Activated T-cell treated with anti-CD3 and anti-CD28 coated beads for 48 hours (primary cell): ENCODE measurements at regions not wholly inside any gene's neighbourhood (a gene's known extent, or its start where the extent isn't known, plus 50 kb on each side); places are given as distances from the start of the nearest gene placed in this dataset.
A peak's percentile ranks its signal among the peaks of the same experiment; 100 is the strongest.

Experiments
- DNase-seq: peaks from one replicate; pipeline ENCODE4 v3.0.0-alpha.2; 2020; ENCODE audit warnings: low read depth

DNA sequence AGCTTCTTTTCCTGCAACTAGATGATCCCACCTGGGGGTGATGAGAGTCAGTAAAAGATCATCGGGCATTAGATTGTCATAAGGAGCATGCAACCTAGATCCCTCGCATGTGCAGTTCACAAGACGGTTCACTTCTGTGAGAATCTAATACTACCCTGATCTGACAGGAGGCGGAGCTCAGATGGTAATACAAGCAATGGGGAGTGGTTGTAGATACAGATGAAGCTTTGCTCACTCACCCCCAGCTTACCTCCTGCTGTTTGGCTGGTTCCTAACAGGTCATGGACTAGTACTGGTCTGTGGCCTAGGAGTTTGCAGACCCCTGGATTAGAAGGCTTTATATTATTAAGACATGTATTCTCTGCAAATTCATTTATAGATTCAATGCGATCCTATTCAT, 181.6 kb upstream of the MGMT start:
- no peak for DNase-seq

DNA sequence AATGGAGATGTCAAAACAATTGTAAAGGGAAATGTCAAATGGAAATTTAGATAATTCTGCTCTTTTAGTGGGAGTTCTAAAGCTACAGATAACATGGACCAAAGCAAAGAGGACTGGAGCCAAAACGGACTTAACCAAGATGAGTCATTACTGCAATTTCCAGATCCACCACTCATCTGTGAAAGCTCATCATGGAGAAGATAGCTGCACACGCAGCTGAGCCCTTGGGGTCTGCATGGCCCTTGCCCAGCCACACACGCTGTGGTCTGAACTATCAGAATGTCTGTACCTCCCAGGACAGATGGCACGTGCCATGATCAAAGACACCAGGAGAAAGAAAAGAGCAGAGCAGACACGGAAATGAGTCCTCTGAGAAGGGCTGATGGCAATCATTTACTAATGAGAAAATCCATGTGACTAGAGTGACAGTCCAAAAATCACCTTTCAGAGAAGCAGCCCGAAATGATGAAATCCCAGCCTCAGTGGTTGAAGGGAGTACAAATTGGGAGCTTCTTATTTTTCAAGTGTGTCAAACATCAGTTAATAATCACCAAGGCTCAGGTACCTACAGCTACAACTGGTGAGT, 177.9 kb upstream of the MGMT start:
- no peak for DNase-seq

DNA sequence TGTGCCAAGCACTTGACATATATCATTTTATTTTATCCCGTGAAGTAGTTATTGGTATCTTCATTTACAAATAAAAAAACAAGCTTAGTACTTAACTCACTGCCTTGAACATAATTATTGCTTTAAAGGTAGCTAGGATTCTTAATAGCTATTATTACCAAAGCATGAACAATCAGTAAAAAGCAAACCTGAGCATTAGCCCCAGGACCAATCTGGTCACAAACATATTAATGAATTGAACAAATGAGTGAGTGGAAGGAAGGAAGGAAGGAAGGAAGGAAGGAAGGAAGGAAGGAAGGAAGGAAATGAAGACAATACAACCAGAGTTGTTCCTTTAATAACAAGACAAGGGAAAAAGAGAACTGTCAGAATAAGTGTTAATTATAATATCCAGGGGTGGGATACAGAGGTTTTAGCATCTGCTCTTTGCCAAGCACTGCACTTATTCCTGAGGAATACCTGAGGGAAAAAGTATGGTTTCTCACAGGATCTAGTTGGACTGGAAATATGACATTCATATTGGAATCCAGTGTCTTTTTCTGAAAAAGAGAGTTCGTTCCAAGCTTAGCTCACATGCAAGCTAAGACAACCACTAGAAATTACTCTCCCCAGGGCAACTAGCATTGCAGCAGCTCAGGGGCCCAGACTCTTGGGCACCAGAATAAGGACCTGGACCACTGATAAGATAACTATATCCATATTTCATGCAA, 172.9 kb upstream of the MGMT start:
- DNase-seq, result no peak

DNA sequence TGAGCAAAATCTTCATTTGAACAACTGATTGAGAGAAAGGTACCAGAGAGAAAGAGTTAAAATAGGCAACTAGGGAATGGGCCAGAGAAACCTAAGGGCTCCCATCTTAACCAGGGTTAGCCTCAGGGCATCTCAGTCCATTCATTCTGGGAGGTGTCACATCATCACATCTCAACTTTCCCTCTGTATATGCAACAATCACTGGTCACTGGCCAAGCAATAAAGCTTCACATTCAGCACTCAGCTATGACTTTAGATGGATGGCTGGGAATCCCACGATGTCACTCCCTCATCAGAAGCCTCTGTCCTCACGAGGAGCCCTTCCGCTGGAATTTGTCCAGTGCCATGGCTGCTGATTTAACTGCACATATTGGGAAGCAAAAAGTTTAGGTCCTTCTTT, 172.1 kb upstream of the MGMT start:
- no peak for DNase-seq

DNA sequence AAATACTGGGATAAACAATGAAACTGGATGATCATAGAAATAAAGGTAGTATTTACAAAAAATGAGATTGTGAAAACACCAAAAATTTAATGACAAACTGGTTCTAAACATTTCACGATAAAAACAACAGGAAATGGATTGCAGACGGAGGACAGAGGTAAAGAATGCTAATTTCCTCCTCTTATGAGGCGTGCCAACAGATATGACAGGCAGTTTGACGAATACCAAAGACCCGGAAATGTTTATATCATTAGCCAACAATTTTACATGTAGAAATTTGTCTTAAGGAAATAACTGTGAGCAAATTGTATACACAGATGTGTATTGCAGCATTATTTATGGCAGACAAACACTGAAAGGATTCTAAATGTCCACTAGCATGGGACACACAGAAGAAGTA, 162.0 kb upstream of the MGMT start:
- DNase-seq, result no peak

DNA sequence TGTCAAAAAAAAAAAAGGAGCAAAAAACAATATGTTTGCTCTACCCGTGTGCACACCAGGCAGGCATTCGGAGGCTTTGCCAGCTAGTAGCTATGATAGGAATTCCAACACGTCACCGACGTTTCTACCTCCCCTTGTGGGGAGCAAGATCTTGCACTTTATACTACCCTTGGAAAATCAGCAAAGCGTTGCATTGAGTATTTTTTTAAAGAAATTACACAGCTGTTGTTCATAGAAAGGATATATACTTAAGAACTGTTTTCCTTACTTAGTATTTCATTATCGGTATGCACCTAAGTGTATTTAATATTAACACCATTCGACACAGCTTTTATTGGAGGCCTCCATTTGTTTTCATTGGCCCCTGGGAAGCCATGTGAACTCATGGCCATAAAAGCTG, 159.9 kb upstream of the MGMT start:
- no peak for DNase-seq

DNA sequence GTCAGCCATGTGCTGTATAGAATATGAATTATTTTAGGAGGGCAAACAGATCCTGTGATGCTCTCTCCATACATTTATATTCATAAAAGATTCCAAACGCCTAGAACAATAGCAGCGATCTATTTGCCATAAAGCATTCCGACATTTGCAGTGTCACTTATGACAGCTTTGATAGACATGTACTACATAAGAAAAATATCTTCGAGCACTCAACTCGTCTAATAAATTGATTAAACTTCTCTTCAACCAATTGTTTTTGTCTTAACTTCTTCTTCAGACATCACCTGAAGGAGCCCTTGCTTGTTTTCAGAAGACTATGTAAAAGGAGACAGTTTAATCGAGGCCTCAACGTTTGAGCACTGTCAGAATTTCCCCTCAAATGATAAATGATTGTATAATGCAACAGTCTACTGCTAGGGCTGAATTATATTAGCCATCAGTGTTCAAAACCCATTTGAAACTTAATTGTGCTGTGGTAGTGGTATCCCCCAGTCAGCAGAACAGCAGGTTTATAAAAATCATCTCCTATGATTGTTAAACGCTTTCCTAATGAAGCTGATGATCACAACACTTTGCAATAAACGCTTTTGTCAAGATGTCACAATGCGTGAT, 158.0 kb upstream of the MGMT start:
- no peak for DNase-seq

DNA sequence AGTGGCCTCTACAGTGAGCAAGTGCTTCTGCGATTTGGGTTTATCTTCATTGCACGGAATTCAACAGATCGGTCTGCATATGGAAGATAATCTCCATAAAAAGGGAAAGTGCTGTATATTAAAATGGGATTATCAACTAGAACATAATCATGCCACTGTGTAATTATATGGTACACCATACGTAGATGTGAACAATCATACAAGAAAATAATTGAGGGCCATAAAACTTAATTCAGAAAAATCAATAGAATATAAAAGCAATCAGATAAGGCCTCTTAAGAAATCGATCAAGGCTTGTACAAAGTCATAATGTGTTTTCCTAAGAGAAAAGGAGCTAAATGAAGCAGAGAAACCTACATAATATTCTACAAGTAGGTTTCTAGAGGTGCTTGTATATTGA, 157.5 kb upstream of the MGMT start:
- DNase-seq, result no peak

DNA sequence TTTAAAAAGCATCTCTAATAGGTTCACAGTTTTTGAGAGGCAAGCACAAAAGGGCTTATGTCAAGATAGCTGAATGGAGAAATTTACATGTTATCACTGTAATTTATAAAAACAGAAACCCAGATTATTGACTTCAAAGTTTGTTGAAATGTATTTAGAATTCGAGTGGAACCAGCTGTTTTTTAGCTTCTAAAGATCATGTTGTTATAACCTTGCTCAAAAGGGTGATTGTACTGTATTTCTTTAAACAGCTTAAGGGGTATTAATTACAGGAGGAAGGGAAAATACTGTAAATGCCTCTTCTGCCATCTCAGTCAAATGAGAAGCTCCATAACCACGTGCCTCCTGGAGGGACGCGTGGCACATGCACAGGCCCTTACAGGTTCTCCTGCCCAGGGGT, 156.2 kb upstream of the MGMT start:
- no peak for DNase-seq

DNA sequence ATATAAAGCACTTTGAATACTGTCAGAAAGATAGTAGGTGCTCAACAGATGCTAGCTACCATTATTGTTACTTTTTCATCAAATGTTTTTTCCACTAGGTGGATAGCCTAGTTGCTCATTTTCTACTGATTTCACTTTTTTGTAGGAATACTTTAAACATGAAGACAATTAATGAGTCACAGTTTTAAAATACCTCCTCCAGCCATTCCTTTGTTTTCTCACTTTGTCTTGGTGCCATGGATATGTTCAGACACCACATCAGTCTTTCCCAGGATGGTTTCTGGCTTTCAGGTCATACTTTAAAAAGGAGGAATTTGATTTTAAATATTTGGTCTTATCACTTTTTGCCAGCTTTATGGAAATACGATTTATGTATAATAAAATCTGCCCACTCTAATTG, 147.1 kb upstream of the MGMT start:
- DNase-seq, result no peak

DNA sequence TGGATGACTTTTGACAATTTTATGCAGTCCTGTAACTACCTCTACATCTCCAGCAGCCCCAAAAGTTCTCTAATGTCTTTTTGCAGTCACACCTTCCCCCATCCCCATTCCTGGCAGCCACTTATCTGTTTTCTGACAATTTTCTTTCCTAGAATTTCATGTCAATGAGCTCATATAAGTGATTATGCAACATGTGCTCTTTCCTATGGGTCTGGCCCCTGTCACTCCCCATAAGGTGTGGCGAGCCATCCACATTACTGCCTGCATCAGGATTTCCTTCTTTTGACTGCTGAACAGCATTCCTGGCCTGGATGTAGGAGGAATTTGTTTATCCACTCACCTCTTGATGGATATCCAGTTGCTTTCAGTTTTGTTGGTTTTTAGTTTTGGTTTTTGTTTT, 146.7 kb upstream of the MGMT start:
- DNase-seq, result no peak

DNA sequence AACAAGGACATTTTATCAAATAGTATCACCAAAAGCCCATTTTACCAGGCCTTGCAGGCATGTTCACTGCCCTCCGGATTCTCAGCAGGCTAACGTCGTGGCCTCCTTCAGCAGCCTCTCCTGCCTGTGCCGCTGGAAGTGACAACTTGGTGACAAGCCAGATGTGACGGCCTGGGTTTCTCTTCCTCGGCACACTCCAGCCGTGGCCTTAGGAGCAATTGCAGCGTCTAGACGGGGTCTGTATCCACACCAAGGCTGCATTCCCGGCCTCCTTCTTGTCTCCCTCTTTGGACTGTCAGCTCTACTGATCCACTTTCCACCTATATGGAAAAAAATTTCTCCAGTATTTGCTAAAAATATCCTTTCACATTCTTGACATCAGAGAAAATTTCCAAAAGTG, 145.3 kb upstream of the MGMT start:
- DNase-seq, result no peak

DNA sequence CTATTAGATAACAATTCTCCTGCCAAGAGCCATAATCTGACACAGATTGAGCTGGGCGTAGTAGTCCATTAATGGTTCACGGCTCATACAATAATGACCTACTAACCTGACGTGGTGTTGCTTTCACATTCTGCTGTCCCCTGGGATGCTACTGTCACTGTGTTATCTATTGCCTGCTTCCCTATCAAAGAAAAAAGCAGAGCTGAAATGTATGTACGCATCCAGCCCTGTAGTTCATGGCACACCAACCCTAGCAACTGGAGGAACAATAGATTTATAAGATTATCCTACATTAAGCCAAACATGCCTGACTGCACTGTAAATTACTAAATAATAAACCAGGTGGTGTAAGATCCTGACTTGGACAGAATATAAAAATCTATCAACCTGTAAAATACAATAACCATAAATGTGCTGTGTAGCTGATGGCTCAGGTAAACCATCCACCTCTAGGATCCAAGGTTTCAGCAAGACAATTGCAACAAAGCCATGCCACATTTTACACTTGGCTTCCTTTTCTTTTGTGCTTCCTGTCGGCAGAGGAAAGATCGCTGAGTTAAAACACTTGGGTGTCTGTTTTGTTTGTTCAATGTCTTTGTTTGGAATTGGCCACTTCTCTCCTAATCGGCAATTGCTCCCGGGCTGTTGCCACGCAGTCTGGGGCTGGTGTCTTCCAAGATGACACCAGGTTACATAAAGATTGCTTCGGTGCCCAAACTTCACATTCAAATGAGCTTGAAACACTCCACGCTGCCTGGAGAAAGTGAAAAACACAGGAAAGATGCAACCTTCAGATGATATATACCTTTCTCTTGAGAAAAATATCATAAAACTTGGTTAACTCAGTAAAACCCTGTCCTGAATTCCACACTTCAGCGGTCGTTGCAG, 143.9 kb upstream of the MGMT start:
- DNase-seq, result no peak

DNA sequence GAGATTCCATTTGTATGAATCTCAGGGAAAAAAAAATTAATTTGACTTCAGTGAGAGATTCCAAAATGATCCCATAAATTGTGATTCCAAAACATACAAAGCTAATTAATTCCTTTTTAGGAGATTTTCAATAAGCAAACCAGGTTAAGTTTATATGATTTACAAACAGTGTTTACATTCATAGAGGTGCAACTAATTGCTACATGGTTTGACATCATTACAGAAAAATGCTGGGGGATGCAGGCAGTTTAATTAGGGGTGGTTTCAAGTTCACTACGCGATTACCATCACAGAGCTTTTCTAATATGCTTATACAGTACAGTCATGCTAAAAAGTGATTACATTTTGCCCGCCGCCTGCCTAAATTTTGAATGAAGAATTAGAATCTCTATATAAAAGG, 143.2 kb upstream of the MGMT start:
- DNase-seq, result no peak

DNA sequence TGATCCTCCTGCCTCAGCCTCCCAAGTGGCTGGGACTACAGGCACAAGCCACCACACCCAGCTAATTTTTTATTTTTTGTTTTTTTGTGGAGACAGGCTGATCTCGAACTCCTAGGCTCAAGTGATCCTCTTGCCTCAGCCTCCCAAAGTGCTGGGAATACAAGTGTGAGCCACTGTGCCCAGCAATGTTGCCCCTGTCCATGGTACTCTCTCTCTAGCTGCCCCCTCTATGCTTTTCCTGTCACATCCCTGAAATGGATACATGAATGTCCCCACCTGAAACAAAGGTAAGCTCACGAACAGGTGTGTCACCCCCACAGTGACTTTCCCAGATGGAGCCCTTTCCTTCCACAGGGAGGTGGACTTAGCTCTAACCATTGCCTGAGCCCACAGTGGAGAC, 141.1 kb upstream of the MGMT start:
- no peak for DNase-seq

DNA sequence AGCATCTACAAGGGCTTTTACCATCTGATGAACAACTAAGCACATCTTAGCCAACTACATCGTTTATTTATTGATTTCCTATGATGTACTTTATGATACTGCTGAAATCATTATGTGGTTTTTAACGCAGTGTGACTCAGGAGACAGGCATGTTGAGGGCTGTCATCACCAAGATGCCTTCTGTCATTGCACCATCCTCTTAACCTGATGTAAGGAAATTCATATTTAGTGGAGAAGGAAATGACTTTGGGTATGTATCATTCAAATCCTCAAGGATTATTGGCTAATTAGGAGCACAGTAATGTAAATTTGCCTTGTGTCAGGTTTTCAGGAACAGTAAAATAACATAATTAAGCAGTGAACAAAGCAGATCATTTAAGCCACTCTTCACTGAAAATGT, 138.5 kb upstream of the MGMT start:
- DNase-seq, result no peak

DNA sequence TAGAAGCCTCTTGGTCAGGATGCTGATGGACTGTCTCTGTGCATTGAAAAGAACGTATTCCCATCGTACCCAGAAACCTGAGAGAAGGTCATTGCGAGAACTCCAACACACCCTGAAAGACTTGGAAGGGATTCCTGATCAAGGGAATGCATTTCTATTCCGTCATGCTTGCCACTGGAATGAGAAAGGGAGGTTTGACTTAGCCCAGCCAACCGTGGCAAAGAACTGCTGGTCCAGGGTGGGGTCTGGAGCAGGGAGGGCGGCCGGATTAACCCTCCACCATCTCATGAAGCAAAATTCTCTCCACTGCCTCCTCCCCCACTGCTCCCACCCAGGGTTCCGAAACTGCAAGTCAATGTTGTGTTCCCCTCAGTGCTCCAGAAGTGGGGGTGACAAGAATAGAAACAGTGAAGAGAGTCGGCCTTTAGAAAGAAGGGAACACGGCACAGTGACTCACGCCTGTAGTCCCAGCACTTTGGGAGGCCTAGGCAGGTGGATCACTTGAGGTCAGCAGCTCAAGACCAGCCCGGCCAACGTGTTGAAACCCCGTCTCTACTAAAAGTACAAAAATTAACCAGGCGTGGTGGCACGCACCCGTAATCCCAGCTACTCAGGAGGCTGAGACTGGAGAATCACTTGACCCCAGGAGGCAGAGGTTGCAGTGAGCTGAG, 137.5 kb upstream of the MGMT start:
- DNase-seq, result no peak

DNA sequence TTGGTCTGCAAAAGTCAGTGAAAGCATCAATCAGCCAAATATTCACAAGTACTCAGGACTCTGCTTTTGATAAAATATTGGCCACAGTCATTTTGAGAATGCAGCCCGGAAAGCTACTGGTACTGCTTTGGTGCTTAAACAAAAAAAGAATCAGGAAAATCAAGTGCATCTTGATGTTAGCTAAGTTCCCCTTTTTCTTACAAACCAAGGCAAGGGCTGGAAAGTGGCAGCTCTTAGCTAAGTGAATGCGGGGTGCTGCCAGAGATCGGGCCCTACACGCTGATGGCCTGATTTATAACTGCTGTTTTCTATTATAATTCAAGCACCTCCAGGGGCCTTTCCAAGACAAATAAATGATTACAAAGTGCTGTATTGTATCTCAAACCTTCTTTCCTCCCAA, 136.8 kb upstream of the MGMT start:
- DNase-seq, result no peak

DNA sequence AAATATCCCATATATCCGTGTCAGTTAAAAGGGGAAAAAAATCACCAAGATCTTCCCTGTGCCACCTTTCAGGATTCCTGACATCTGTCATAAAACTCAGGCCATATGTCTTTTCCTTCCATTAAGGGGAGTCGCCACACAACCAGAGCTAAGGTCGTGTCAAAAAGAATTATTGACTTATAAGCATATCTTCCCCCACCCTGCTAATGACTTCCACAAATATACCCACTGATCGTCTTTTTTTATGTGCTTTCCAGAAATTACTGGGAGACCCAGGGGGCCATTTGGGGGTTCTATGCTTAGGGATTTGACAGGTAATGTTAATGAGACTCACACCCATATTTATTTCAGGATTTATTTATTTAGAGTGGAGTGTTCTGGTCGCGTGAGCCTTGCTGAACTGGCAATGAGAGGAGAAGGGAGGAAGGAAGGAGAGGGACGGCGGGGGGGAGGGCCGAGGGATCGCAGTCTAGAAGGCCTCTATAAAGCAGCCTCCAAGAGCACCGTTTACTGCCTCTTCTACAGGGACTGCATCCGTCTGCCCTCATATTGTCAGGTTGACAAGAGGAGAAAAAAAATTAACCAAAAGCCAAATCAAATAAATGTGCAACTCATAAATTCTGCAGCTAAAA, 135.7 kb upstream of the MGMT start:
- DNase-seq, result no peak

DNA sequence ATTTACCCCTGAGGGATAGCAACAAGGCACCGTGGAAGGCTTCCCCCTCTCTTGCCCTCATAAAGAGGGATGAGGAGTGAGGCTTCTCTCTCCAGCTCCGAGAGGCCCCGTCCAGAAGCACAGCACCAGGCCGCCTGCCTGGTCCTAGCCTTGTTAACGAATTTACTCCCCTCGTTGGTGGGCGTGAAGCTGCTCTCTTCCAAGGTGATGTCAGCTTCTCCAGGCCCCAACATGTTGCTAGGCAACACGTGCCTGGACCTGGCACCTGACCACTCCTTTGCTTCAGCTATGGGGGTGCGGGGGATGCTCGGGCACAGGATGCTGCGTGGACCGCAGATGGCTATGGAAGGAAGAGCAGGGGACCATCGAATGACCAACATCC, 135.2 kb upstream of the MGMT start:
- DNase-seq, result no peak

DNA sequence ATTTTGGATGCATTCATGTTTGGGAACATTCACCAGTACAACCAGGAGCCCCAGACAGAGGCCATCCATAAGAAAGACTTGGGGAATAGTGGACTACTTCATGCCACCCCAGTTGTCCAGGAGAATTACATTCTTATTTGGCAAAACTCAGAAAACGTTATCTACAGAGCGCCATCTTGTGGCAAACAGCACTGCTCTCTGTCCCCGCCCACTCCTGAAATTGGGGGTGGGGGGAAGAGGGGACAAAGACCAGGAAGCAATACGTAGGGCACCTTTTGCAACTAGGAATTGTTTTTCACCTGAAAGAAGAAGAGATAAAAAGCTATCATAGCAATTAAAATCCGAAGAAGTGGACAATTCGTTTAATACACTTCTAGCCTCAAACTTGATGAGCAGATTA, 134.6 kb upstream of the MGMT start:
- peak; percentile 4 for DNase-seq

DNA sequence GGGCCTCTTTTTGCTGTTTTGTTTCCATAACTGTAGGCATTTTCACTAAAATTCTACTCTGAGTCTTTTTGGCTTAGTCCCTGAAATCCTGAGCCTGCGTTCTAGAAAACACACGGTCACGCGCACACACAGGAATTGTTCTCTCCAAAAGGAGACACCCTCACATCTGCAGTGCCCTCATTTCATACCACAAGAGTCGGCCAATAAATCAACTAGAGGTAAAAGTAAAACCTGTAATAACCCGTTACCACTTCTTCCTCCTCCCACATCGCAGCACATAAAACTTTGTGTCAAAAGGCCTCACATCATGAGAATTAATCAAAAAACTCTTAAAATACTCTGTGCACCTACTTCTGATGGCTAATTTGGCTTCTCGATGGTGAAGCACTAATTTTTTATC, 133.3 kb upstream of the MGMT start:
- DNase-seq, result no peak
